VCaP (cell line): ENCODE measurements at regions not wholly inside any gene's neighbourhood (a gene's known extent, or its start where the extent isn't known, plus 50 kb on each side); places are given as distances from the start of the nearest gene placed in this dataset.

ENCODE experiments used
- H3K27ac ChIP-seq: fragments of 450-650 bp; 2 replicates; pipeline ENCODE4 v1.5.1; 2017
- TF ChIP-seq, protein P1 (sequence below): fragments of 450-650 bp; conservative IDR thresholded peaks from 2 replicates; pipeline ENCODE4 v1.5.1; 2017; ENCODE audit warnings: mild to moderate bottlenecking, moderate library complexity

DNA sequence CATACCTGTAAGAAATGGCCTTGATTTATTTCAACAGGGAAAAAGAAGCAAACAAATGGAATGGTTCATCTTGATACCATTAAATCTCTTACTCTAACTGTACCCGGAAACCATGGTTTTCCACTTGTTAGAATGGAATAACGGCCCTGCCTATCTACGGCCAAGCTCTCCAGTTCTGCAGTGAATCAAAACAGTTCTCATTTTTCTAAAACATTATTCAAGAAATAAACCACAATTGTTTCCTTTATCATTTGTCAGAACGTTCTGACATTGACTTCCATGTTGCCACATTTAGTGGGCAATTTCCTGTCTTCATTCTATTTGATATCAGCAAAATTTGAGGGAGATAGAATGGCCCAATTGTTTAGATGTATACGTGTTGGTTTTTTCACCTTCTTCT lies 118.8 kb upstream of the CDH19 start:
- TF ChIP-seq, protein P1, sequence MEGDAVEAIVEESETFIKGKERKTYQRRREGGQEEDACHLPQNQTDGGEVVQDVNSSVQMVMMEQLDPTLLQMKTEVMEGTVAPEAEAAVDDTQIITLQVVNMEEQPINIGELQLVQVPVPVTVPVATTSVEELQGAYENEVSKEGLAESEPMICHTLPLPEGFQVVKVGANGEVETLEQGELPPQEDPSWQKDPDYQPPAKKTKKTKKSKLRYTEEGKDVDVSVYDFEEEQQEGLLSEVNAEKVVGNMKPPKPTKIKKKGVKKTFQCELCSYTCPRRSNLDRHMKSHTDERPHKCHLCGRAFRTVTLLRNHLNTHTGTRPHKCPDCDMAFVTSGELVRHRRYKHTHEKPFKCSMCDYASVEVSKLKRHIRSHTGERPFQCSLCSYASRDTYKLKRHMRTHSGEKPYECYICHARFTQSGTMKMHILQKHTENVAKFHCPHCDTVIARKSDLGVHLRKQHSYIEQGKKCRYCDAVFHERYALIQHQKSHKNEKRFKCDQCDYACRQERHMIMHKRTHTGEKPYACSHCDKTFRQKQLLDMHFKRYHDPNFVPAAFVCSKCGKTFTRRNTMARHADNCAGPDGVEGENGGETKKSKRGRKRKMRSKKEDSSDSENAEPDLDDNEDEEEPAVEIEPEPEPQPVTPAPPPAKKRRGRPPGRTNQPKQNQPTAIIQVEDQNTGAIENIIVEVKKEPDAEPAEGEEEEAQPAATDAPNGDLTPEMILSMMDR, result no peak
- H3K27ac ChIP-seq, result no peak overlapping the region

DNA sequence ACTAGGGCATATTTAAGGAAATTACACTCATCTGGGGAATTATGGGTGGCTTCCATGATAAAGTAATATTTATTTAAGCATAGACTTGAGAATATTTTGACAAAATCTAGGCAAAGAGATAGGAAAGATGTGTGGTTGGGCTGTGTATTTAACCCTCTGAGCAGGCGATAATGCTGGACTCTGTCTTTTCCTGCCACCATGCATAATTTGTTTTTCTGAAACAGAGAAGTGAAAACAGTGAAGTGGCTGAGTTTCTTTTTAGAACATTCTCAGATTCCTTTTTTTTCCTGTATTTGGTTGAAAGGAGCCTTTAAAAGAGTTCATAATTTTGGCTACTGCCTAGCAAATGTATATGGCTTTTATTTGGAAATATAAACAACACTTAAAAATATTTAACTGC lies 104.8 kb upstream of the CDH19 start:
- TF ChIP-seq, protein P1, result no peak

DNA sequence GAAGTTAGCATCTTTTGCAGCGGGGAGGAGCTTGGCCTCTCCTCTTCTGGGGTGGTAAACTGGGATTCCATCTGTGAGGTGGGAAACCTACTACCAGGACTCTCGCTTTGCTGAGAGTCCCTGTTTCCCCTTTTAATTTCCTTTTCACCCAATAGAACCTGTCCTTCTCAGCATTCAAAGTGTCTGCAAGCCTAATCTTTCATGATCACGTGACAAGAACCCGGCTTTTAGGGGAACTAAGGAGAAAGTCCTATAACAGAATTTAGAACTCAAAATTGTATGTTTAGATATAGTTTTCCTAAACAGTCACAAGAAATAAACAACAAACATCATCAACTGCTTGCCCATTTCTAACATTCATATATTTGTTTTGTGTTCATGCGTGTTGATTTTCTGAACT lies 103.6 kb upstream of the CDH19 start:
- TF ChIP-seq, protein P1, result no peak
- H3K27ac ChIP-seq, result no peak overlapping the region

More for the DNA sequence above, 104.8 kb upstream of the CDH19 start:
- no peak overlapping the region for H3K27ac ChIP-seq

DNA sequence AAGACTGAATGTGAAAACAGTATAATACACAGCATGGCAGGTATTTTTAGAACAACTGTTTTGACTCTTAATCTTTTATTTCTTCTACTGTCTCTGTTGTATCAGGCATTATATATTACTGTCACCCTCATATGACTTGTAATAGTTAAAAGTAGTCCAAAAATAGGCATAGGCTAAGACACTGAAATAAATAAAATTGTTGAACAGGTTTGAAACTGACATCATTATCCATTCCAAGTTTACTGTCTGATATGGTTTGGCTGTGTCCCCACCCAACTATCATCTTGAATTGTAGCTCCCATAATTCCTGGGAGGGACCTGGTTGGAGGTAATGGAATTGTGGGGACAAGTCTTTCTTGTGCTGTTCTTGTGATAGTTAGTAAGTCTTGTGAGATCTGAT lies 91.4 kb upstream of the CDH19 start:
- no peak overlapping the region for H3K27ac ChIP-seq
- TF ChIP-seq, protein P1, result no peak

DNA sequence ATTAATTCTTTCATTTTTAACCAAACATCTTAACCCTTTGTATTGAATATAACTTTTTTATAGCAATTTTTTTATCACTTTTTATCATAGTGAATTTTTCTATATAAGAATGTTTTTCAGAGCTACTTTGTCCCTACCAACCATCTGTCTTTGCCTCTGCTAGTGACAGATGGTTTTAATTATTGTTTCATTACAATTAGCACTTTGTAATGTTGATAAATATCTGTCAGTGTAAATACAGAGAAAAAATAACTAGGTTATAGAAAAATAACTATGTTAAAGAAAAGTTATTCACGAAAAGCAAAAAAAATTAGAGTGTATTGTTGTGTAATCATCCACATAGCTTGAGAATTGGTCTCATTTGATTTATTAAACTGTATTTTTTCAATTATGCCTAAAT lies 91.0 kb upstream of the CDH19 start:
- TF ChIP-seq, protein P1, result no peak
- no peak overlapping the region for H3K27ac ChIP-seq

DNA sequence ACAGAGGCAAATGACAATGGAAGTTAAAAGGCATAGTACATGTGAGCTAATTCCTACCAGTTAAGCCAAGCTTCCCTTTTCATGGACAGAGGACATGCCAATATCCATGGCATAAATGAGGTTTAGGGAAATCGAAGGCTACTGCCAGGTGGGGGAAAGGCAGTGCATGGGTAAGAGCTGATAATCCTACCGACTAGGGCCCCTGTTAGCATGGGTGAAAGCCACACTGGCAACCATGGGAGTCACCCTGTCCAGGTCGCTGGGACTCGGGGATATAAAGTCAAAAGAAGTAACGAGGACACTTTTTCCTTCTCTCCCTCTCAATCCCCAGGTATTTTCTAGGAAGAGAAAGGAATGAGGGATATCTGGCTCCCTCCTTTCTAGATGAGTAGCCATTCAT lies 83.7 kb upstream of the CDH19 start:
- TF ChIP-seq, protein P1, result no peak
- no peak overlapping the region for H3K27ac ChIP-seq

DNA sequence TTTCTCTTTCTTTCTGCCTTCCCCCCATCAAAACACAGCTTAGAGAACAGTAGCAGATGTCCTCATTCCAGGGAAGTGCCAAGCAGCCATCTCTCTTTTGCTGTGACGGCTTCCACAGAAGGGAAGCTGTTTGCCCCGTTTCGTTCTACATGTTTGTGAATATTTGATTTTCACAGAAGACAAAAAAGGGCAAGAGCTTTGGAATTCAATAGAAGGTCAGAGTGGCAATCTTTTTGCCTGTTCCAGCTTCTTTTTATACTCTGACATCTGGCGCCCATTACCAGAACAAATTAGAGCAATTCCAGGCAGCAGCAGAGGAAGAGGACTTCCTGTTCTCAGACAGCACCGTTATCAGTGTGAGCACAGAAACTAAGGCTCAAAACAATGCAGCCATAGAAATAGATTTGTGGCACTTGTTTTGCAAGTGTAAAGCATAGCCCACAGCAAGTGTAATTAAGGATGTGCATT lies 79.0 kb upstream of the CDH19 start:
- TF ChIP-seq, protein P1, result no peak

More for the DNA sequence above, 79.0 kb upstream of the CDH19 start:
- no peak overlapping the region for H3K27ac ChIP-seq
